ENCODE measurements at regions not wholly inside any gene's neighbourhood (a gene's known extent, or its start where the extent isn't known, plus 50 kb on each side); places are given as distances from the start of the nearest gene placed in this dataset.
"Not testable (repeated sequence)": the region's sequence is repeated elsewhere in the genome, so short reads cannot be mapped to it uniquely, and the experiment has no call there.

DNA sequence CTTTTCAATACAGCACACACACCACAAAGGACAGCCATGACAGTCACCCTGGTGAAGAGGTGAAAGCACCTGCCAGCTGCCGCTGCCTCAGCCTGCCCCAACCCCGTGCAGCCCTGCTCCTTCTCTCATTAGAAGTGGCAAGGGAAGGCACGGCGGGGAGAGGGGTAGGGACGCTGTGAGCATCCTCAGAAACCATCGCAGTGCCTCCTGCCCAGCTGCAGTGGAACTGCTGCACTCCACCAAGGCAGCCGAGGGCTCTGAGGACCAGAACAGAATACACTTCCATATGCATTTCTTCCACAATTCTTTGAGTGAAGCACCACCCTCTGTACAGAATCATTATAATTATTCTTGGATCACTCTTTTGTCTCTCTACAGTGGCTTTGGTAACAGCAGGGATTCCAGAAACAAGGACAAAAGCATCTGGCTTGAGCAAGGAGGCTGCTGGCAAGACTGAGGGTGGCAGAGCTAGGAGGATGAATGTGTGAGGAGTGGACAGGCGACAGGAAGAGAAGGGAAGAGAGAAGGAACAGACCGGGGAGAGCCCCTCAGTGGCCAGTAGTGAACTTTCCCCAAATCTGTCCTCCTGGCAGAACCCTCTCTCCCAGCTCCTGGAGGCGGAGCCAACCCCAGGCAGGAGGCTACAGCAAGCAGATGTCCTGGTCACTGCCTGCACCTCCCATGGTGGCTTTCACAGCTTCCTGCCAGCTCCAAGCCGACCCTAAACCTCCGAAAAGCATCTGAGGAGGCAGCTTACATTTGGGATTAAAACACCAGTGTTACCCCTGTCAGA is 73.2 kb downstream of the MTNR1A start:
- intact Hi-C loops (cut with DNase I), result no loop called here
- DNase-seq, result no peak

DNA sequence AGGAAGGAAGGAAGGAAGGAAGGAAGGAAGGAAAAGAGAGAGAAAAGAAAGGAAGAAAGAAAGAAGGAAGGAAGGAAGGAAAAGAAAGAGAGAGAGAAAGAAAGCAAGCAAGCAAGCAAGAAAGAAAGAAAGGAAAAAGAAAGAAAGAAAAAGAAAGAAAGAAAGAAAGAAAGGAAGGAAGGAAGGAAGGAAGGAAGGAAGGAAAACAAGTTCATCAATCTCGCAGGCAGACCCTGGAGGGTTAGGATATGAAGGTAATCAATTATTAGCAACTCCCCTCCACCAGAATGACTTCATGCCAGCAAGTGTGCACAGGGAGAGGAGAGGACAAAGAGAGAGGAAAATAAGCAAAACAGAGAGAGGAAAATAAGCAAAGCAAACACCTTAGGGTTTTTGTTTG is 80.2 kb downstream of the MTNR1A start:
- no peak for DNase-seq
- intact Hi-C loops (cut with DNase I), result no loop called here

DNA sequence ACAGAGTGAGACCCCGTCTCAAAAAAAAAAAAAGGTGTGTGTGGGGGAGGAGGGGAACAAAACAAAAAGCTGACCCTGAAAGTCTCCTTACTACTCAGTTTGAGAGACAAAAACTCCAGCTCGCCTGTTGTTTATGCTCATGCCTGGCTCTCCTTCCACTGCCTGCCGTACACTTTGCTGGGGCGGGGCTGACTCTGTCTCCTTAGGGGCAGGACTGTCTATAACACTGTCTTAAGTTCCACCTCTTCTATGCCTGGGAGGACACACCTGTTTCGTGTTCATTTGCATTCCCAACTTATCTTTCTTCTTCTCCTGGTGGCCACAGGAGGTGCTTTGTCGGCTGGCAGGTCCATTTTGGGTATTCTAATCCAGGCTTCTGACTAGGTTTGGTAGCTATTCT is 81.4 kb downstream of the MTNR1A start:
- intact Hi-C loops (cut with DNase I), result no loop called here
- no peak for DNase-seq

DNA sequence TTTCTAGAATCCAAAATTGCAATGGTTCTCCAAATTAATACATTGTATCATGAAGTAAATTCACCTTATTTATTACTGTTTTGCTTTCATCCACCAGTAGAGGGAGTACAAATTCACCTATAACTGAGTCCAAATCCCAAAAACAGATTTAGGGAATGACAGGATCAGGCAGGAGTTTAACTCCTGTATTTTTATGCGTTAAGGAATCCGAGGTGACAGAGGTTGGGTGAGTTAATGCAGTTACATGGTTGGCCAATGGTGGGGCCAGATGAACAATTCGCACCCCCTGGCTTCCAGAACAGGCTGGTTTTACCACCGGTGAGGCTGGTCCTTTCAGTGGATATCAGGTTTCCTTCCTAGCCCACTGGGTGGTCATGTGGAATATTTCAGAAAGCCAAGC is 82.4 kb downstream of the MTNR1A start:
- intact Hi-C loops (cut with DNase I), result no loop called here

DNA sequence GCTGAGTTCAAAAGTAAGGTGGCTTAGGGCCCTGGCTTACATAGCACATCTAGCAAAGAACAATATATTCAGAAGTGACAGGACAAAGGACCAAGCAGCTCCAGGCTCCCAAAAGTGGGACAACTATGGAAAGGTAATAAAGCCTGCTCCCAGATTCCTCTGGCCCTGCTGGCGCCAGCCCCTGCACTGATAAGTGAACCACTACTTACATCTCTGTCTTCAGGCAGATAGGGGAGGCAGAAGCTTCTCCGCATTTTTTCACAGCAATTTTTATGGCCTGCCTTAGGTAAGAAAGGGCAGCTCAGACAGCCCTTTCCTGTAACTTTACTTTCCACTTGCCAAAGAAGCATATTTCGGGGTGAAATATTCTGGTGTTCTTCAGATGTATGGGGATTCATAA is 83.9 kb downstream of the MTNR1A start:
- intact Hi-C loops (cut with DNase I), result no loop called here
- no peak for DNase-seq

More for the DNA sequence above, 82.4 kb downstream of the MTNR1A start:
- DNase-seq, result peak in 1 of 42 donors; percentile 35

DNA sequence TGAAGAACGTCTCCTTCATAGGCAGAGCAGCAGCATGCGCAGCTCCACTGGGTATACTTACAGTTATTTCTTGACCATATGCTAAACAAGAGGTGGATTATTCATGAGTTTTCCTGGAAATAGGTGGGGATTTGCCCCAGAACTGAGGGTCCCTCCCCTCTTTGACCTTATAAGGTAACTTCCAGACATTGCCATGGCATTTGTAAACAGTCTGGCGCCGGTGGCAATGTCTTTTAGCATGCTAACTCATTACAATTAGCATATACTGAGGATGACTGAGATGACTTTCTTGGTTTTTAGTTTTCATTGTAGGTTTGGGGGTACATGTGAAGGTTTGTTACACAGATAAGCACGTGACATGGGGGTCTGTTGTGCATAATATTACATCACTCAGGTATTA is 97.3 kb downstream of the MTNR1A start:
- DNase-seq, result no peak
- intact Hi-C loops (cut with DNase I), result no loop called here

DNA sequence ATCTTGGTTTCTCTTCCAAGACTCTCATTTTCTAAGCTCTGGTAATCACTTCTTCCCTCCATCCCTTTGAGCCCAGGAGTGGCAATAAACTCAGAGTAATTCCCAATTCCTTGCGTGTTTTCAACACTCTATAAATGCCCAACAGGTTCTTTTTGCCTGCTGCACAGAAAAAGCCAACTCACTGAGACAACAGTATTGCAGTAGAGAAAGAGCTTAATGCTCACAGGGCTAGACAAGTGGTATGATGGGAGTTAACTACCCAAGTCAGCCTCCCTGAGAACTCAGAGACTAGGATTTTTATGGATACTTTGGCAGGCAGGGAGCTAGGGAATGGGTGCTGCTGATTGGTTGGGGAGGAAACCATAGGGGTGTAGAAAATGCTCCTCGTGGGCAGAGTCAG is 103.4 kb downstream of the MTNR1A start:
- DNase-seq, result no peak
- intact Hi-C loops (cut with DNase I), result no loop called here

DNA sequence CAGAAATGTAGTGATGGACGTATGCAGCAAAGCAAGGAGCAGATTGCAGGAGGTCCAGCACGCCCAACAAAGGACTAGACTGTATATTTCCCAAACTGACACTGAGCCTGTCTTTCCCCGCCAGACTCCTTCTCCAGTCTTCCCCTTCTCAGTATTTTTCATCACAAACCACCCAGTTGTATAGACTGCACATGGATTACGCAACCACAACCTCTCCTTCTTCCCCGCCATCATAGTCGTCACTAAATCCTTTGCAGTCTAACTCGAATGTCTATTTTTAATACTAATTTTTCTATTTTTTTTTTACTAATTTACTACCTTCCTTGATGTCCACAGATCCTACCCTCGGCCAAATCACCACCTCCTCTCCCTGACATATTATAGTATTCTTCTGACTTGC is 105.4 kb downstream of the MTNR1A start:
- DNase-seq, result no peak
- intact Hi-C loops (cut with DNase I), result no loop called here

DNA sequence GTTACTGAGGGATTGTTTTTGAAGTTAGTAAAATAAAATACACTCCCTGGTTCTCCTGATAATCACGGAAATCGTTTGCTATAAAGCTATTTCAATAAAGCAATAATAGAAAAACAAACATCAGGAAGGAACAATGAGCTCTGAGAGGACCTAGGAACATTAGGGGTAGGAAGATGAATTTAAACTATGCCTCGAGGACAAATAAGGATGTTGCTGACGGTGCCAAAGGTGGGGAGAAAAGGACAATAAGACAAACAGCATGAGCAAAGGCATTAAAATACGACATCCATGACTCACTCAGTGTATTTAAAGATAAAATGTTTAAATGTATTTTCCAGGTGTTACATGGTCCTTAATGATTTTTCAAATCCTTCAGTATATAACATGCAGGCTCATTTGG is 110.3 kb downstream of the MTNR1A start:
- intact Hi-C loops (cut with DNase I), result no loop called here
- DNase-seq, result no peak

DNA sequence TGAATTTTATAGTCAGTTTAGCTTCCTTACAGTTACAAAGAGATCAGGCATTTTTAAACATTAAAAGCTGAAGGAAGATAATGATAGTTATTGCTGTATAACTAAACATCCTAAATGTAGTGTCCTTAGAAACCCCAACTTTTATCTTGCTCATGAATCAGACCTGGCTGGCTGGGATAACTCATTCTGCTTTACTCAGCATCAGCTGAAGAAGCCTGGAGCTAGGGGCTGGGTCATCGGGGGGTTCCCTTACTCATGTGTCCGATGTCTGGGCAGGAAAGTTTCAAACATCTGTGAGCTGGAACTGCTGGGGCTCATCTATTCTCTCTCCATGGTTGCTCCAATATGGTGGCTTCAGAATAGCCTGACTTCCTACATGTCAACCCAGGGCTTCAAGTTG is 113.9 kb downstream of the MTNR1A start:
- intact Hi-C loops (cut with DNase I), result no loop called here
- no peak for DNase-seq

DNA sequence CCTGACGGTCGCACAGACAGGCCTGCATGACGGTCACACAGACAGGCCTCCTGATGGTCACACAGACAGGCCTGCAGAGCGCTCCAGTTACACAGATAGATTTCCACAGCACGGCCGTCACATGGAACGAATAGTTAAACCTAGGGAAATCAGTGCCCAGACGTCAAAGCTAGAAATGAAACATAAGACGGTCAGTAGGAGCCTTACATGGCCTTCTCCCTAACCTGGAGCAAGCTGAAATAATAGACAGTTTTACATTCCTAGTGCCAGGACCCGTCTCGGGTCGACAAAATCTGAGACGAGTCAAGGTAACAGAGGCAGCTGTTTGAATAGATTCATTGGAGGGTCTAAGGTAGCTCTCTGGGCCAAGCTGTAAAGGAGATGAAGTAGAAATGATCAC is 126.9 kb downstream of the MTNR1A start:
- intact Hi-C loops (cut with DNase I), result no loop called here
- no peak for DNase-seq

DNA sequence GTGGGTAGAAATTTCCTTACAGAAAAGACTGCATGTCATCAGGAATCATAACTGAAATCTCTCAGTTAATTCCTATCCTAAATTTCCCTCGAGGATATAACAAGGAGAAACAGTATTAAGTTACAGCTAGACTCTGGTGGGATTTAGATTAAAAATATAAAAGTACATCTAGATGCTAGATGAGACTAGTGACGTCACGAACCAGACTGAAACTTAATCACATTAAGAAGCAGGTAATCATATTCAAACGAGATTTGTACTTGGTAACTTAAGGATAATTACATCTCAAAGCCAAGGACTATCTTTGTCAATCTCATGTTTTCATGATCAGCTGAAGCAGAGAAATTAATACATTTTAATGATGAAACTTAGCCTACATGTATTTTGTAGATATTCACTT is 130.6 kb downstream of the MTNR1A start:
- intact Hi-C loops (cut with DNase I), result no loop called here
- DNase-seq, result no peak

DNA sequence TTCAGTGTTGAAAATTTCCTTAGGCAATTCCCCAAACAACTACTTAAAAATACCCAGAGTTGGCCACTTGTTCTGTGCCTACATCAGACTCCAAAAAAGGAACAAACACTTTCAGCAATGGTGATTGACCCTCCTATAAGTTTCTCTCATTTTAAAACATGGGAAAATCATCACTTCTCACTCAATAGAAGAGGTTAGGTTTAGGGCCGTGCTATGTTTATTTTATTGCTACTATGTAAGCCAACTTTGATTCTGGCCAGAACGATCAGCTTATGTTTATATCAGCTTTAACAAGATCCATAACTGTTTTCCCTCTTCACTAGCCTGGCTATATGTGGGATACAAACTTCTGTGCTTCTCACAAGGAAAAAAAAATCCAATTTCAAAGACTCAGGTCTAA is 133.1 kb downstream of the MTNR1A start:
- intact Hi-C loops (cut with DNase I), result no loop called here
- DNase-seq, result no peak

DNA sequence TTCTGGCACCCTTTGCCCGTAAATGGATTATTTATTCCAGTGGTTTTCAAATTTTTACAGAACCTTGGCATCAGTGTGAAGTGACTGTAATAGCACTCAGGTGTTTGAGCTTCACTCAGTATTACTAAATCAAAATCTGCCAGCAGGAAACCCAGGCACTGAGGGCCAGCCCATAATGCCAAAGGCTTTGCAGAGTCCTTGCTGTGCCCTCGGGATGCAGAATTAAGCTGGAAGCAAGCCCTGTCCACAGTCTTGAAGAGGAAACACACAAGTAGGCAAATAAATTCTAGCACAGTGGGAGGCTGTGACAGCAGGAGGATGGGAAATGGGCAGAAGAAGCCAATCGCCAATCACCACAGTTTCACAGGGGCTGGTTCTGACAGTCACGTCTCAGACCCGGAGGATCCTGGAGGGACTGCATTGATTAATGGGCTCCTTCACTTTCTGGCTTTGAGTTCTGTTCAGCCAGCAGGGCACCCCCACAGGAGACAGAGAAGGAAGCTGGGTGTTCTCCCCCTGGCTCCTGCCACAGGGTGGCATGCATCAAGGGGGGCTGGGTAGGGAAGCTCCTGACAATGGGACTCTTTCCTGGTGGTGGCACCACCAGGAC is 138.8 kb downstream of the MTNR1A start:
- DNase-seq, result no peak
- intact Hi-C loops (cut with DNase I), result no loop called here

DNA sequence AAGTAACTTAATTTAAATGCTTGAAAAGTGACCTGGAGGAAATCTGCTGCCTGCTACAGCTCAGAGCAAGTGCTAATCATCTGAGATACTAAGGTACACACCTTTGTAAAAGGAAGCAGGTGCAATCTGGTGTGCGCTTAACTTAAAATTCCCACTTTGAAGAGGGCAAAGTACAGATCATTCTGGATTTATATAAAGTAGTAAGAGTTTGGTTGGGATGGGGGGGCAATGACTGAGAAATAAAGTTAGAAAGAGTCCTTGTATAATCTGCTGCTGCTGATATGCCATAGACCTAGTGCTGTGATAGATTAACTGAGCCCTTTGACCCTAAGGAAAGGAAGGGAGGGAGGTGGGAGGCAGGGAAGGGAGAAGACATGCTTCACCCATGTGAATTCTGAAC is 141.0 kb downstream of the MTNR1A start:
- intact Hi-C loops (cut with DNase I), result no loop called here
- no peak for DNase-seq

DNA sequence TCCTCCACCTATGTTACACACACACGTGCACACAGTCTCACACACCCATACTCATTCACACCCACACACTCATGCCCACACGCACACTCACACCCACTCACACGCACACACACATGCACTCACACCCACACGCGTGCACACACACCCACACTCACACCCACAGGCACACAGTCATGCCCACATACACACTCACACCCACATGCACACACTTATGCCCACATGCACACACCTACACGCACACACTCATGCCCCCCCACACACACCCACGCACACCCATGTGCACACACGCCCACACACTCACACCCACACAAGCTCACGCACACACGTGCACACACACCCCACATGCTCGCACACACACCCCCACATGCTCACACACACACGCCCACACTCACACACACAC is 140.0 kb downstream of the F11 start:
- intact Hi-C loops (cut with DNase I), result no loop called here
- no peak for DNase-seq

DNA sequence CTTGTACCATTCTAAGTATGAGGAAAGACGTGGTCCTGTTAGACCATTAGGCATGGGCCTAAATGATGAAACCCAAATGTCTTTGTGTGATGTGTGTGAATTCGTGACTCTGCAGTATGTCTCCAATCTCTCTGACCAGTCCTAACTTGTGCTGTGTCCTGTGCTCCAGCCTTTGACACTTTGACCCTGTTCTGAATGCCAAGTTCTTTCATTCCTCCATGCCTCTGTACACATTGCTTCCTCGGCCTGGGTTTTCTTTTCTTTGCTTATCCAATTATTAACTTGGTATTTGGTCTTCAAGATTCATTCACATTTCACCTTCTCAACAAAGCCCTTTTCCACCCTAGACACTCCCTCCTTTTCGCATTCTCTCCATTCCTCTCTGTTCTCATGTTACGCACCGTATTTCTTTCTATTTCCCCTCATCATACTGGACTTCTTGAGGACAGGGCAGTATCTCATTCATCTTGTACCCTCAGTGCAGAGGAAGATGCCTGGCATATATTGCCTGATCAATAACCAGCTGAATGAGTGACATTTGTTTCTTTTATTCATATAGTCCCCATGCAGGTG is 138.7 kb downstream of the F11 start:
- intact Hi-C loops (cut with DNase I), result no loop called here
- no peak for DNase-seq

DNA sequence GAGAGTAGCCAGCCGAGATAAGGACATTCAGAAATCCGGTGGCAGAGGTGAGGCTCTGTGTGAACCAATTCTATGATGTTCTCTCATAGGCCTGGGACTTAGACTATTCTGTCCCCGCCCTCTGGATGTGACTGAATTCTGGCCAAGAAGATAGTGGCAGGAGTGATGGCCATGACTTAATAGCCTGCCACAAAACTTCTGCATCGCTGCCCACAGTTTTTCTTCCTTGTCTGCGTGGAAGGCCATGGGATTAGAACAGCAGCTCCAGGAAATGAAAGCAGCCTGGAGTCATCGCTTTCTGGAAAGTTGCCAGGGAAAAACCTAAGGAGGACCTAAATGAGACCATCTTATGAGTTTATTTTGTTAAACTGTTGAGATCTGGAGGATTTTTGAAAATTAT is 134.7 kb downstream of the F11 start:
- DNase-seq, result no peak
- intact Hi-C loops (cut with DNase I), result no loop called here

DNA sequence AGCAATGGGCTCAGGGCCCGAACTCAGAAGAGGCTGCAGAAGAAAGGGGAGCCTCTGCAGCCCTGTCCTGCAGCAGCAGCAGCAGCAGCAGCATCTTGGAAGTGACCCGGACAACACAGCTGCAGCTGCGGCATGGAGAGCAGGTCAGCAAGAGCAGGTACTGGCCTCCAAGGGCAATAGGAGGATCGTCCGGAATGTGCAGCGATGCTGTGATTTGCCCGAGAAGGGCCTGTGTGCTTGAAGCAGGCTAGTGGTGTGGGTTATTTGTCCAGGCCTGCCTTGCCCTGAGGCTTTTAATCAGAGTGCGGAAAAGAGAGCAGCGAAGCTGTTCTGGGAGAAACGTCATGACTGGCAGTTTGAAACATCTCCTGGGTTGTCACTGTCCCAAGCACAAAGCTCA is 126.0 kb downstream of the F11 start:
- intact Hi-C loops (cut with DNase I), result no loop called here
- no peak for DNase-seq

DNA sequence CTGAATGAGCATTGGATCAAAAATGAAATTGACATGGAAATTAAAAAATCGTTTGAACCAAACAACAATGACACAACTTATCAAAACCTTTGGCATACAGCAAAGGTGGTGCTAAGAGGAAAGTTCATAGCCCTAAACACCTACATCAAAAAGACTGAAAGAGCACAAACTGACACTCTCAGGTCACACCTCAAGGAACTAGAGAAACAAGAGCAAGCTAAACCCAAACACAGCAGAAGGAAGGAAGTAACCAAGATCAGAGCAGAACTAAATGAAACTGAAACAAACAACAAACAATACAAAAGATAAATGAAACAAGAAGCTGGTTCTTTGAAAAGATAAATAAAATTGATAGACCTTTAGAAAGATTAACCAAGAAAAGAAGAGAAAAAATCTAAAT is 118.3 kb downstream of the F11 start:
- DNase-seq; intact Hi-C loops (cut with DNase I): not testable (repeated sequence)

DNA sequence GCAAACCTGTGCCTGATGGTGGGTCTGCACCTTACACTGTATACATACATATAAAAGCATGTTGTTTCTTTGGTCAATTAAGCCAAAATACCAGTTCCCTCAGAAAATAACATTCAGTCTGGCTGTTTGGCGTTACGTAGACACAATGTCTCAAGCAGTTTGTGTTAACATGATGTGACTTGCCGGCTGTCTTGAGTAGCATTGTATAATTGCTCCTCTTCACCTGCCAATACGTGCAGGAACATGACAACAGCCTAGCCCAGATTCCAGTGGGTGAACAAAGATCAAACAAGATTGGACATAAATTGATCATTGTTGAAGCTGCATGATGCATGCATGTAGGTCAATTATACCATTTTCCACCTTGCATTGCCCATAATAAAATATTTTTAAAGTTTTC is 102.3 kb downstream of the F11 start:
- no peak for DNase-seq
- intact Hi-C loops (cut with DNase I), result no loop called here

Measured in head of caudate nucleus (tissue), 42 donors.